Limb (tissue), 2 donors: ENCODE measurements at regions not wholly inside any gene's neighbourhood (a gene's known extent, or its start where the extent isn't known, plus 50 kb on each side); places are given as distances from the start of the nearest gene placed in this dataset.
"Not testable (repeated sequence)": the region's sequence is repeated elsewhere in the genome, so short reads cannot be mapped to it uniquely, and the experiment has no call there.

Experiments
- DNase-seq, 2 donors: peaks; one replicate each; pipeline ENCODE4 v3.0.0-alpha.2; 2016; ENCODE audit errors: extremely low spot score in 2 of 2

DNA sequence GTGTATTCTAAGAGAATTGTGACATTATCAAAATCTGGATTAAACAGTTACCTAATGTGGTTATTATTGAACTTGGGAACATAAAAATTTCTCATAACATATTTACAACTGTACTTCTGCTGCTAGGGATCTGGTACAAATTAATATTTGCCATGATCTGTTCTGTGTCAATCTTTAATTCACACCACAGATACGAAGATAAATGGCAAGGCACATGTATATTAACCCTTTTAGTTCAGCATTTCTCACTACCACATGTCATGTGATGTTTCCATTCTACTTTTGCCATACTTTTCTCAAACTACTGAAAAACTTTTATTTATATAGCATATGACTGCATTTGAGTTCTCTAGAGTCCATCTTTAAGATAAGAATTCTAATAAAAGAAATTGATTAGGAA is 295.3 kb upstream of the DDX18 start:
- no peak for DNase-seq

DNA sequence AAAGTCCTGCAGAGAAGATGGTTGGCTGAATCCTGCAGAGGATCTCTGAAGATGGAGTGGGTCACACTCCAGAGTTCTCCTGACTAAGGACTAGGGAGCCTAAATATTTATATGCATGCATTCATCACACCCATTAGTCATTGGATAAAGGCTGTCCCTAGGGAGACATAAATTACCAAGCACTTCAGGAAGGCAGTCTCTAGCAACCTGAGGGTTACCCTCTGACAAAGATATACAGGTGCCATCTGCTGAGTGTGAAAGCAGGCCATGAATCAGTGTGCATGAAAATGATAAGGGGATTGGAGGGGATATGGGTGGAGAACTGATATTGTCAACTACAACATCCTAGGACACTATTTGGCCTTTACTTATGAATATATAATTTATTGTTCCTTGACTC is 294.8 kb upstream of the DDX18 start:
- no peak for DNase-seq

DNA sequence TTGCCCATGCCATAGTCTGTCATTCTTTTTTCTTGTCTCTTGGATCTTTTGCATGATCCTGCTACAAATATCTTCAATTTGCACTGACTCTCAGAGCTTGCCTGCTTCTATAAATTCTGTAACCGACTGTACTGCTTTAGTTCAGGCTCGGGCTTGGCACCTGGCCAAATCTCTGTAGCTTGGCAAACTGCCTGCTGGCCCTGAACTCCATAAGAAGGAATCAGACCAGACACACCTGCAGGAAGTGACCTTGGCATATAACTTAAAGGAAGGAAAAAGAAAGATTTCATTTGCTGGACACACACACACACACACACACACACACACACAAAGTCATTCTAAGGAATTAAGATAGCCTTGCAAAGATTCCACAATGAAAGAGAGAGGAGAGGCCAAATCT is 291.2 kb upstream of the DDX18 start:
- DNase-seq: peak; percentile 63 to 86

DNA sequence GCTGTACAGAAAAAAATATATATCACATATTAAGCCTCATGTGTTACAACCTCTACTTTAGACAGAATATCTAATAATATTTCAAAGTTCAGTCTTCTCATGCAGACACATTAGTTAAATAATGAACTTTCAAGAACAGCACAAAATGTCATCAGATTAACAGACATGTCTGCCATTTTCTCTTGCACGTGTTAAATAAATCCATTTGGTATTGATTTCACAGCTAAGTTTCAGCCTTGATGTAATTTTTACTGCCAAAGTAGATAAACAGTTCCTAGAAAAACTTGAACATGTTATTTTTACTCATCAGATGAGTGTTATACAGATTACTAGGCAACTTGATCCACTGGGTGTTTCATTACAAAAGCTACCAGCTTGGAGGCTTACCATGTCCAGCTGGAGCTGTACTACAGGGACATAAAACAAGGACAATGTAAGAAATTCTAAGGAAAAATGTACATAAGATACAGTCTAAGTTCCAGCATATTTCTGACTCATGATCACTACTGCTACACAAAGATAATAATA is 290.7 kb upstream of the DDX18 start:
- DNase-seq: peak in 1 of 2 donors; percentile 27

DNA sequence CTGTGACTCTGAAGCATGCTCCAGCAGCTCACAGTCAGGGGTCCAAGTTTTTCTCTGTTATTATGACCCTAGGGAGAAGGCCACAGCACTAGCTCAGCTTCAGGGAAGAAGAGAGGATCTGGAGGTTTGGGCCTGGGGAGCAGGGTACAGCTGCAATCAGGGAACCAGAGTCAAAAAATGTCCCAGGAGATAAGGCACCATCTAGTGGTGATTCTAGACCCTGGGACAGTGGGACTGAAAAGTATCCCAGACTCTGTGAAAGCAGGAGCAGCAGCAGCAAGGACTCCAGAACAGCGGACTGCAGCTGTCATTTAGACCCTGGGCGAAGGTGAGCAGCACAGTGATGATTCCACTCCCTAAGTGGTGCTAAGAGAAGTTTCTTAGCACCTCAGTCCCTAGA is 278.4 kb upstream of the DDX18 start:
- DNase-seq: no peak

DNA sequence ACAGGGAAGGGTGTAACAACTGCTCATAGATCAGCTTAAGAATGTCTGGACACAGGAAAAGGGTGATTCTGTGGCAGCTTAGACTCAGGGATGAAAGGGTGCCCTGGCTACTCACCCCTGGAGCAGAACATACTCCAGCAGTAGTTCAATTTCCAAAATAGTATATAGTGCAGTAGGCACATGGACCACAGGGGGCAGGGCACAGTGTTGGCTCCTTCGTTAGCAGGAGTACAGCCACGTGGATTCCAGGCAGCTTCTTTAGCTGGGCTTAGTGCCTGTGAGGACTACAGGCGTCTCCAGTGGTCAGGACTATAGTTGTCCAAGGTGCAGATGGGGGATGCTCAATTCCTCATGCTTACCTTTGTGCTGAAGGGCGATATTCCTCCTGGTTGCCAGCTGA is 277.5 kb upstream of the DDX18 start:
- no peak for DNase-seq

DNA sequence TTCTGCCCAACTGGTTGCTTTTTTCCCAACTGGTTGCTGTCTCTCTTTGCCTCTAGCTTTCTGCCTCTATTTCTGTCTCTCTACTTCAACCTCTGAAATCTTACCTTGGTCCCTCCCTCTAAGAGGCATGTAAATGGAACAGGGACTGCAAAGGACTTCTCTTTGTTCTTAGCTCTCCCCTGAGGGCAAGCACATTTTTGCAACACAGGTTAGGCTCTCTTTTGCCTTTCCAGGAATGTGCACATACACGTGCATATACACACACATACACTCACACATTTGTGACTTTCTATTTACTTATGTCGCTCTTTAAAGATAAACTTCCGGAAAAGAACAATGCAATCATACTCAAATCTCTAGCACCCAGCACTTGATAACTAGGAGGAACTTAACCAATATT is 262.6 kb upstream of the DDX18 start:
- no peak for DNase-seq

DNA sequence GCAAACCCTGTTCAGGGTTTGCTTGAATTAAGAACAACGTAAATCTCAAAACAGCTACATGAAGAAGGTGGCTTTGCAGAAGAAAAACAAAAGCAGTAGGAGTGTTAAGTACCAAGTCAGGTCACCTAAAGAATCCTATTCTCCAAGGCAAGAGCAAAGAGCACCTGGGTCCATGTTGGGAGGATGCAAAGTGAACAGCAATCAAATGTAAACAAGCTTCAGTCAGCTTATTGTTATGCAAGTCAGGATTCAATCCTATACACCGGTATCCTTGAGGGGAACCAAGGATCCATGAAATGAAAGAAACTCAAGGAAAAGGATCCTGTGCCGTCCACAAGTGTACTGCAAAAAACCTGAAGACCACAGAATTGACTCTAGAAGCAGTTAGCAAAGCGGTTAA is 261.0 kb upstream of the DDX18 start:
- DNase-seq: no peak

DNA sequence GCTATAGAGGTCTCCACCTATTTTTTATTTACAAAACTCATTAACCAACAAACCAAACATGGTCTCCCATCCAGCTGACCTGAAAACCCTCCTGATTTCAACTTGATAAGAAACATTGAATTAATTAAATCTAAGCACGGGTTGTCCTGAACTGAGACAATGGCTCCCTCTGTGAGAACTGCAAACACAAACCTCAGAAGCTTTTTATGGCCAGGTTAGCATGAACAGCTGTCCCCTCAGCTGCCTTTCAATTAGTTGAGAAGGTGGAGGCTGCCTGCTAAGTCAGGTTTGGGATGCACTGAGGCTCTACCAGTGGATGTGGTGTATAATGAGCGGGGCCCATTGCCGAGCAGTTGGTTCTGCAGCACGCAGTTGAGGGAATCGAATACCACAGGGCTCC is 258.5 kb upstream of the DDX18 start:
- no peak for DNase-seq

DNA sequence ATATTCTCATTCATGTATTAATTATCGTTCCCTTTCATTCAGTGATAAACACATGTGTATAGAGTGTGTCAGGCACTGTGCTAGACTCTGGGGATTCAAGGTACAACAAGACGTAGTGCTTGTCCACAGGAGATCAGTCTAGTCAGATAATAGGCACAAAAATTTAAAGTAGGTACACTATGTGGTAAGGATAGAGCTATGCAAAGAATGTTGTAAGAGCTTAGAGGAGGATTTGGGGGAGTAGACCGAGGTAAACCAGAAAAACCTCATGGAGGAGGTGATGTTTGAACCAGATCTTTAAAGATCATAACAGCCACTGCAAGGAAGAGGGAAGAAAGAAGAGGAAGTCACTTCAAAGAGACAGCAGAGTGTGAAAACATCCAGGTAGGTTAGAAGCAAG is 256.9 kb upstream of the DDX18 start:
- DNase-seq: no peak

DNA sequence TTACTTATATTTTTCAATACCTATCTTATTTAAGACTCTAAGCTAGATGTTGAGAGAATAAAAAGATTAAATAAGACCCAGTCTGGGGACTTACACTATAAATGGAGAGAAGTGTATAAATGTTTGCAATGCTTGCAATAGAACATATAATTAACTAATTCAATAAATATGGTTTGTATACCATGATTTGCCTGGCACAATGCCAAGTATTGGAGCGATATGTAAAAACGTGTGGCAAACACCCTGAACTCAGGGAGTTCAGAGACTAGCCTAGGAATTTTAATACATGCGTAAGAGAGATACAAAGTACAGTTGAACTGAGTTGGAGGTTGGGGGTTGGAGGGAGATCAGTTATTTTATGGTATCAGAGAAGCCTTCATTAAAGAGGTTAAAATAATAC is 251.8 kb upstream of the DDX18 start:
- DNase-seq: no peak

DNA sequence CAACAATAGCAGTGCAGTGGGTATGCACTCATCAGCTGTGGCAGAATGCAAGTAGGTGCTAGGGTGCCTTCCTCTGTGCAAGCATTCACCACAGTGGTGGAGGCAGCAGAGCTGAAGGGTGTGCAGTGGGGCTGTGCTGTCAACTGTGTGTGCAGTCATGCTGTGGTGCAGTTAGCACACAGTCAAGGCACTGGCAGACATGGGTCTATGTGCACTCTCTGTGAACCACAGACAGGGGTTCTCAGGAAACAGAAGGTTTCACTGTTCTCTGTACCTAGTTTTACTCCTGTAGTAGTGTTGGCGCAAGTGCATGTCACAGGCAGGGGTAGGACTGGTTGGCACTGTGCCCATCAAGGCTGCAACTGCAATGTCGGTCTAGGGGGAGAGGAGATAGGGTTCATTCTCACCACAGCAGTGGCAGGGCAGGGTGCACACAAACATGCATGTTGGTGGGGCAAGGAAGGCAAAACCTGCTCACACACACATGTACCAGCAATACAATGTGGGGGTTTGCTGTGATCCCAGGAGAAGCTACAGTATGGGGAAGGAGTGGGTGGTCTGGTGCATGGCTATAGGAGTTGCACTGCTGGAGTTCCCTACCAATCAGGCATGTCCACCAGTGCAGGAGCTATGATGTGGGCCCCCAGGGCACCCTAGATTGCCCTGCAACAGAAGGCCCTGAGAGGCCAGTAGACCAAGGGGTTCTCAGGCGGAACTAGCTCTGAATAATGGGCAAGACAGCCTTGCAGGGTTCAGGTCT is 242.7 kb upstream of the DDX18 start:
- no peak for DNase-seq

DNA sequence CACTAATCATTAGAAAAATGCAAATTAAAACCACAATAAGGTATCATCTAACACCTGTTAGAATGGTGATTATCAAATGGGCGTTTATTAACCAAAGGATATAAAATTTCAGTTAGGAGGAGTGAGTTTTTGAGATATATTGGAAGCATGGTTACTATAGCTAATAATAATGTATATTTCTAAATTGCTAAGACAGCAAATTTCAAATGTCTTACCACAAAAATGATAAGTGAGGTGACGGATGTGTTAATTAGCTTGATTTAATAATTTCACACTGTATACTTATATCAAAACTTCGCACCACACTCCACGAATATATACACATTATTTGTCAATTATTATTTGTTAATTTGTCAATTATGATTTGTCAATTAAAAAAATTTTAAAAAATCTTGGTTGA is 227.2 kb upstream of the DDX18 start:
- no peak for DNase-seq

DNA sequence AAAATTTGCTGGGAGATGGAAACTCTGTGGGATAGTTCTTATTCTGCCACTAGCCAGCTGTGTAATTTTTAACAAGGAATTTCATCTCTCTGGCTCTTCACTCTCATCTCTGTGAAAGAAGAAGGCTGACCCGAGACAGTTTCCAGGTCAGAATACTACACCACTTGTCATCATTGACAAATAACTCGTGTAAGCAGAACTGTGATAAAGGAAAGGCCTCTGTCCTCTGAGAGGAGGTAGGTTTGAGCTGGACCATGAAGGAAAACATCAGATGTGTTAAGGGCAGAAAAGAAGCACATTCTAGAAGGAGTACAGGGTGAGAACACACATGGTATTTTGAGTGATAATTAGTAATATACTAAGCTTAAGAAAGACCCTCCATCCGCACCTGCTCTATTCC is 211.4 kb upstream of the DDX18 start:
- DNase-seq: no peak

DNA sequence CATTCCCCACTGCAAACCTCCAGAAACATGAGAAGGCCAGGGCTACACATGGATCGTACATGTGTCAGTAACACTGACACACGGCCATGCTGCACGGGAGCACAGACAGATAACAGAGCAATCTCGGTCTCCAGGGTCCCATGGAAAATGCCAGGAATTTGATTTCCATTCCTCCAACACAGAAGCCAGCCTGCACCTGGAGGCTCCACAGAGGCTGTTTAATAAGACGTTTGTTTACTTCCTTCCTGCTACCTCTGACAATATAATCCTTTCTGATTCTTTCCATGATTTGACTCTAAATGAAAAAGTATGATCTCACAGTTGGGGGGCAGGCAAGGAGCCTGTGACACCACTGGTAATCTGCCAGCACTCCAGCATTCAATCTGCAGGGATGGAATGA is 210.9 kb upstream of the DDX18 start:
- DNase-seq: no peak

DNA sequence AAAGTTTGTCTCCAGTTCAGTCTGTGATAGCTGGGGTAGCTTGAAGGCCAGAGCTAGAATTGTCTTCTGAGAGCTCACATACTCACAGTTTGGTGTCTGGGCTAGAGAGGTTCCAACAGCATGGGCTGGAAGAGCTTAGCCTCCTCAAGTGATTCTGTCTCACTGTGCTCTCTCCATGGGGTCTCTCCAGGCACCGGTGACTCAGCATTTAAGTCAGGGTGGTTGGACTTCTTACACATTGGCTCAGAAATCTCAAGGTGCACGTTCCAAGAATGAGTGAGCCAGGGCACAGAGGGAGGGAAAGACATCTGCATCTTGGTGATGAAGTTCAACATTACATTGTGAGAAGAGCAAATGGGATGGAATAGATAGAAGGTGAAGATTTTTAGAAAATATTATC is 207.3 kb upstream of the DDX18 start:
- no peak for DNase-seq

DNA sequence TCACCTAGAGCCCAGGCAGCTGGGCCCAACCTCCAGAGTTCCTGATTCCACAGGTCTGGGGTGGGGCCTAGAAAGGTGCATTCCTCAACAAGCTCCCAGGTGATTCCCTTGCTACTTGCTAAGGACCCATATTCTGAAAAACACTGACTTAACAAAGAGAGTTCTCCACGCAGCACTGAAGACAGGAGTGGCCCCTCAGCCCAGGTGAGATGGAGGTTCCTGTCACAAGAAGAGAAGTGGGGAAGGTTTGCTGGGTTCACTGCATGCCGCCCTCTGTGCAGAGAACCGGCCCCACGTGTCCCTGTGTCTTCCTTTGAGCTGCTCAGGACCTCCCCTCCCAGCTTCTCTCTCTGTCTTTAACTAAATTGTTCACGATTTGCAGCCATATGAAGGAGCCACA is 201.4 kb upstream of the DDX18 start:
- DNase-seq: no peak

DNA sequence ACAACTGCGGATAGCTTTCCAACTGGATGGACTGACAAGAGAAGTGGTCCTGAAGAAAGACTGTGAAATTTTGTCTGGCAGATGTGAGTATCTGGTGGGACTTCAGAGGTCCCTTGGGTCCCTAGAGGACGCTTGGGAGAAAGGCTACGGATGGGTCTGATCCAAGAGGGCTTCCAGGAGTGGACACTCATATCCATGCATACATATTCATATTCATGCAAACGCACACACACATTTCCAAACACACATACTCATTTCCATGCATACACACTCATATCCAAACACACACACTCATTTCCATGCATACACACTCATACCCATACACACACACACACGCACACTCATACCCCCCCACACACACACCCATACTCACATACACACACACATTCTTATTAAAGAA is 200.2 kb upstream of the DDX18 start:
- DNase-seq: no peak

DNA sequence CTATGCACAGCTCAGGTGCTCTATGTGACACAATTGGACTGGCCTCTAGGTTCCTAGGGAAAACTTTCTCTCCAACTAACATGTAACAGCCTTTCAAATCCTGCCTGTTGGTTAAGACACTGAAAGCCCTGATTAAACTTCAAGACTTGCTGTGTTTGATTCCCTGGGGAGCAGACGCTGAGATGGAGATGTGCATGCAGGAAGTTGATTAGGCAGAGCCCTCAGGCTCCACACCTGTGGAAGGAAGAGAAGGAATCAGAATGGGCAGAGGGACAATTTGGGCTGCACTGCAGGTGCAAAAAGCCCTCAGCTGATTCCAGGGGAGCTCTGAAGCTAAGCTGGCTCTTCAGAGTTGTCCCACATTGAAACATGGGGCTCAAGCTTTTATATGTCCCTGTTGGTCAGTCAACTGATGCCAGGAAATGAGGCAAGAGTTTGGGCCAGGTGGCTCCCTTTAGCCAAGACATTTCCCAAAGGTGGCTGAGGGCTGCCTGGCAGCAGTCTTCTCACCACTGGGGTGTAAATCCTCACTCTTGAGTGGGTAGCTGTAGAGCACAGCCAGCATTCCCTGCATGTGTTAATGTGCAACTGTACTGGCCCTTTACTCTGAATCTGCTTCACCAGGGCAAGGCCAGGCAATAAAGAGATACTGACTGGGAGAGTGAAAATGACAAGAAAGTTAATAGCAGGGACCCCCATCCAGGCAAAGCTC is 199.5 kb upstream of the DDX18 start:
- no peak for DNase-seq

DNA sequence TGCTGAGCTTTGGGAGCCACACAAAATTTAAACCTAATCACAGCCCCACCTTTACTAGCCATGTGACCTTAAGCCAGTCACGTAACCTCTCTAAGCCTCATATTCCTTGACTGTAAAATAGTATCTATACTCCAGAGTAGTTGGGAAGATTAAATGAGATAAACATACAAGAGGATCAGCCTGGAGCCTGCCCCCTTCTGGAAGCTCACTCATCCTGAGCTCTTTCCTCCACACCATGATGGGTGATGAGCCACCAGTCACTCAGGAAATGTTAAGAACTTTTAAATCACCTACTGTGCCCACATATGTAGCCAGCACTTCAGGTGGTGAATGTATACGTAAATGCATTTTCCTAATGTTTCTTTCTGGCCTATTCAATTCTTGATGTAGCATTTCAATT is 195.9 kb upstream of the DDX18 start:
- no peak for DNase-seq

DNA sequence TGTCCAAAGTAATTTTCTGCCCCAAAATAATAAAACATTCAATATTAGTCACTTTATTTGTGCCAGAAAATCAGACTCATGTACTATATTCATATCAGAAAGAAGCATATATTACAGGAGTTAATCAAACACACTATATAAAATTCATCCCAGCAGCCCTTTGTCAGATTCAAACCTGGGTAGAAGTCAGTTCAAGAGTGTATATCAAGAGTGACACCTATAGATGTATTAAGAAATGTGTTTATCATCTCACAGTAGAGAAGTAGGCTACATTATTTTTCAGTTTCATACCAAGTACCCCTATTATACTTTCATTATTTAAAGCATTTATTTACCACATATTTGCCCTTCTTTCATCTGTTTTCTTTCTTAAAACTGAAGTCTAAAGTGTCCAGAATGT is 193.2 kb upstream of the DDX18 start:
- no peak for DNase-seq

DNA sequence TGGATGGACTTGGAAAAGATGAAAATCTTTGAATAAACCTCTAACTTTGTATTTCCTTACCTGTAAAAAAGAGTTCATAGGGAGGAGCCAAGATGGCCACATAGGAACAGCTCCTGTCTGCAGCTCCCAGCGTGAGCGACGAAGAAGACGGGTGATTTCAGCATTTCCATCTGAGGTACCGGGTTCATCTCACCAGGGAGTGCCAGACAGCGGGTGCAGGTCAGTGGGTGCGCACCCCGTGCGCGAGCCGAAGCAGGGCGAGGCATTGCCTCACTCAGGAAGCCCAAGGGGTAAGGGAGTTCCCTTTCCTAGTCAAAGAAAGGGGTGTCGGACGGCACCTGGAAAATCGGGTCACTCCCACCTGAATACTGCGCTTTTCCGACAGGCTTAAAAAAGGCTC is 191.3 kb upstream of the DDX18 start:
- not testable (repeated sequence) for DNase-seq
